H9 (cell line): ENCODE measurements at regions not wholly inside any gene's neighbourhood (a gene's known extent, or its start where the extent isn't known, plus 50 kb on each side); places are given as distances from the start of the nearest gene placed in this dataset.

Source experiments
- DNase-seq: peaks from one replicate; pipeline ENCODE4 v3.0.0-alpha.2; 2017
- H2AFZ ChIP-seq: one replicate; pipeline ENCODE4 v1.6.1; 2013; ENCODE audit warnings: mild to moderate bottlenecking, low read length, control low read depth, moderate library complexity
- H2AK5ac ChIP-seq: 2 replicates; pipeline ENCODE4 v1.6.1; 2013; ENCODE audit warnings: low read length, control low read depth, mixed read lengths; ENCODE audit not compliant: insufficient read length
- H2BK120ac ChIP-seq: one replicate; pipeline ENCODE4 v1.6.1; 2013; ENCODE audit warnings: low read depth, mild to moderate bottlenecking, low read length, control low read depth, inconsistent platforms; ENCODE audit not compliant: poor library complexity, severe bottlenecking
- H2BK12ac ChIP-seq: 2 replicates; pipeline ENCODE4 v1.6.1; 2013; ENCODE audit warnings: low read length, control low read depth, mixed read lengths, low read depth; ENCODE audit not compliant: insufficient read length
- H2BK15ac ChIP-seq: 2 replicates; pipeline ENCODE4 v1.6.1; 2013; ENCODE audit warnings: low read depth, low read length, control low read depth
- H2BK20ac ChIP-seq: one replicate; pipeline ENCODE4 v1.6.1; 2013; ENCODE audit warnings: low read depth, mild to moderate bottlenecking, low read length, control low read depth, inconsistent platforms; ENCODE audit not compliant: poor library complexity, severe bottlenecking
- H2BK5ac ChIP-seq: 2 replicates; pipeline ENCODE4 v1.6.1; 2013; ENCODE audit warnings: low read length, control low read depth, mixed read lengths; ENCODE audit not compliant: insufficient read length
- H3K14ac ChIP-seq: 2 replicates; pipeline ENCODE4 v1.6.1; 2013; ENCODE audit warnings: low read length, control low read depth; ENCODE audit not compliant: insufficient read depth
- H3K18ac ChIP-seq: 2 replicates; pipeline ENCODE4 v1.6.1; 2013; ENCODE audit warnings: low read depth, mild to moderate bottlenecking, mixed read lengths, low read length, control low read depth; ENCODE audit not compliant: insufficient read length
- H3K23ac ChIP-seq: 2 replicates; pipeline ENCODE4 v1.6.1; 2013; ENCODE audit warnings: low read length, control low read depth, mixed read lengths, low read depth; ENCODE audit not compliant: insufficient read length
- H3K23me2 ChIP-seq: 2 replicates; pipeline ENCODE4 v1.6.1; 2013; ENCODE audit warnings: low read depth, mild to moderate bottlenecking, mixed read lengths, low read length, control low read depth; ENCODE audit not compliant: insufficient read length, poor library complexity, severe bottlenecking
- H3K27ac ChIP-seq: 2 replicates; pipeline ENCODE4 v1.5.1; 2013; ENCODE audit warnings: low read length, control low read depth, mixed read lengths, low read depth; ENCODE audit not compliant: insufficient read length
- H3K27me3 ChIP-seq: 2 replicates; pipeline ENCODE4 v1.6.1; 2013; ENCODE audit warnings: low read length, control low read depth, inconsistent platforms; ENCODE audit not compliant: insufficient read depth
- H3K4ac ChIP-seq: 2 replicates; pipeline ENCODE4 v1.6.1; 2013; ENCODE audit warnings: low read depth, mild to moderate bottlenecking, control low read depth, inconsistent platforms, low read length, moderate library complexity
- H3K4me1 ChIP-seq: 2 replicates; pipeline ENCODE4 v1.6.1; 2013; ENCODE audit warnings: low read length, control low read depth, inconsistent platforms; ENCODE audit not compliant: insufficient read depth
- H3K4me2 ChIP-seq: 2 replicates; pipeline ENCODE4 v1.6.1; 2013; ENCODE audit warnings: low read length, control low read depth, mixed read lengths; ENCODE audit not compliant: insufficient read length, insufficient read depth
- H3K56ac ChIP-seq: 2 replicates; pipeline ENCODE4 v1.6.1; 2013; ENCODE audit warnings: low read depth, mild to moderate bottlenecking, mixed read lengths, low read length, control low read depth; ENCODE audit not compliant: insufficient read length
- H3K79me1 ChIP-seq: 2 replicates; pipeline ENCODE4 v1.6.1; 2013; ENCODE audit warnings: low read depth, mild to moderate bottlenecking, moderate library complexity, low read length, control low read depth, inconsistent platforms; ENCODE audit not compliant: insufficient read depth, poor library complexity, severe bottlenecking
- H3K79me2 ChIP-seq: 2 replicates; pipeline ENCODE4 v1.6.1; 2013; ENCODE audit warnings: low read length, control low read depth, inconsistent platforms; ENCODE audit not compliant: insufficient read depth
- H3K9ac ChIP-seq: 2 replicates; pipeline ENCODE4 v1.6.1; 2013; ENCODE audit warnings: low read length, control low read depth, mixed read lengths; ENCODE audit not compliant: insufficient read length; ENCODE audit errors: extremely low read depth
- H3K9me3 ChIP-seq: one replicate; pipeline ENCODE4 v1.6.1; 2013; ENCODE audit warnings: low read depth, low read length, inconsistent platforms; ENCODE audit not compliant: control insufficient read depth
- H3T11ph ChIP-seq: one replicate; pipeline ENCODE4 v1.6.1; 2013; ENCODE audit warnings: mild to moderate bottlenecking, low read length, control low read depth, inconsistent platforms
- H4K20me1 ChIP-seq: one replicate; pipeline ENCODE4 v1.6.1; 2013; ENCODE audit not compliant: control insufficient read depth, insufficient read length, insufficient read depth
- H4K5ac ChIP-seq: 2 replicates; pipeline ENCODE4 v1.6.1; 2013; ENCODE audit warnings: low read depth, mild to moderate bottlenecking, mixed read lengths, low read length, control low read depth; ENCODE audit not compliant: insufficient read length
- H4K8ac ChIP-seq: replicated peaks from 2 replicates; pipeline ENCODE4 v1.6.1; 2013; ENCODE audit warnings: low read length, control low read depth, mixed read lengths, low read depth; ENCODE audit not compliant: insufficient read length
- H4K91ac ChIP-seq: 2 replicates; pipeline ENCODE4 v1.6.1; 2013; ENCODE audit warnings: low read depth, mild to moderate bottlenecking, moderate library complexity, mixed read lengths, low read length, control low read depth; ENCODE audit not compliant: insufficient read length
- H3K27ac Mint-ChIP-seq, 3 experiments: 2 replicates in 2 of 3; 3 replicates in 1 of 3; pipeline ENCODE4 v1.8.0; 2020 to 2021; ENCODE audit warnings: mixed read lengths in 3 of 3, mild to moderate bottlenecking in 1 of 3, moderate library complexity in 1 of 3
- H3K27me3 Mint-ChIP-seq: 2 replicates; pipeline ENCODE4 v1.8.0; 2021; ENCODE audit warnings: low read depth, mild to moderate bottlenecking, moderate library complexity, mixed read lengths
- H3K36me3 Mint-ChIP-seq, 3 experiments: 2 replicates in 2 of 3; 3 replicates in 1 of 3; pipeline ENCODE4 v1.8.0; 2020 to 2021; ENCODE audit warnings: low read depth in 3 of 3, mixed read lengths in 3 of 3; ENCODE audit not compliant: insufficient read depth in 1 of 3
- H3K4me1 Mint-ChIP-seq, 2 experiments: 2 replicates each; pipeline ENCODE4 v1.8.0; 2020; ENCODE audit warnings: mixed read lengths in 2 of 2
- H3K4me3 Mint-ChIP-seq, 2 experiments: 2 replicates in 1 of 2; 3 replicates in 1 of 2; pipeline ENCODE4 v1.8.0; 2020 to 2021; ENCODE audit warnings: mild to moderate bottlenecking in 2 of 2, mixed read lengths in 2 of 2, moderate library complexity in 1 of 2
- H3K9me3 Mint-ChIP-seq, 2 experiments: 2 replicates in 1 of 2; 3 replicates in 1 of 2; pipeline ENCODE4 v1.8.0; 2020; ENCODE audit warnings: mild to moderate bottlenecking in 2 of 2, mixed read lengths in 2 of 2, moderate library complexity in 1 of 2
- WGBS: extraction: QIAGEN DNeasy Blood & Tissue Kit; methylation state at CpG from one replicate; pipeline ENCODE4 v1.1.7; 2013; ENCODE audit warnings: missing lambda C conversion rate, low lambda C conversion rate, mixed read lengths; ENCODE audit not compliant: insufficient read length; ENCODE audit errors: extremely low coverage; 5-methylcytosine and 5-hydroxymethylcytosine counted together
- TF ChIP-seq, protein P1 (sequence below): fragments of 200-600 bp; sonication (generic); conservative IDR thresholded peaks from 3 replicates; pipeline ENCODE4 v1.8.0; 2021; ENCODE audit warnings: antibody characterized with exemption, mild to moderate bottlenecking

GRCh38 chr3:30547716-30548115, 58.7 kb upstream of the TGFBR2 start:
- Histone ChIP-seq H2BK20ac (no peak overlapping the region), H3K9ac (no peak overlapping the region), H3K27me3 (no peaks in the 10 kb centered on the region), H3K79me2 (no peaks in the 10 kb centered on the region), H3K79me1 (no peaks in the 10 kb centered on the region), H3K23me2 (no peaks in the 10 kb centered on the region), H3K9me3 (no peaks in the 10 kb centered on the region), H4K20me1 (no peaks in the 10 kb centered on the region), H2AK5ac (peak overlapping the region; percentile 6), H3K23ac (no peak overlapping the region), H3K4me2 (no peak overlapping the region), H2BK12ac (no peak overlapping the region), H3K56ac (no peak overlapping the region), H3K4ac (no peak overlapping the region), H2BK15ac (no peak overlapping the region), H4K8ac (no peak overlapping the region), H3K14ac (no peak overlapping the region), H3K27ac (no peak overlapping the region), H2BK5ac (no peak overlapping the region), H2AFZ (no peak overlapping the region), H4K5ac (no peak overlapping the region), H3K18ac (no peak overlapping the region), H3T11ph (no peak overlapping the region), H2BK120ac (no peak overlapping the region), H4K91ac (no peak overlapping the region), H3K4me1 (peaks cover 14% of the 10 kb centered on the region; the same call in 1 of the 2 replicates)
- Mint-ChIP-seq H3K4me3 (no peak overlapping the region), H3K27me3 (no peaks in the 10 kb centered on the region; the same call in 1 of the 2 replicates), H3K9me3 (peaks cover 8 to 11% of the 10 kb centered on the region in 2 experiments), H3K27ac (no peak overlapping the region), H3K4me1 (peaks cover 49 to 52% of the 10 kb centered on the region in 2 experiments), H3K36me3 (peaks cover 9 to 16% (median 15%) of the 10 kb centered on the region in 3 experiments)
- WGBS, result no CpG with 5 or more reads among the region's 5 CpGs
- TF ChIP-seq, protein P1, sequence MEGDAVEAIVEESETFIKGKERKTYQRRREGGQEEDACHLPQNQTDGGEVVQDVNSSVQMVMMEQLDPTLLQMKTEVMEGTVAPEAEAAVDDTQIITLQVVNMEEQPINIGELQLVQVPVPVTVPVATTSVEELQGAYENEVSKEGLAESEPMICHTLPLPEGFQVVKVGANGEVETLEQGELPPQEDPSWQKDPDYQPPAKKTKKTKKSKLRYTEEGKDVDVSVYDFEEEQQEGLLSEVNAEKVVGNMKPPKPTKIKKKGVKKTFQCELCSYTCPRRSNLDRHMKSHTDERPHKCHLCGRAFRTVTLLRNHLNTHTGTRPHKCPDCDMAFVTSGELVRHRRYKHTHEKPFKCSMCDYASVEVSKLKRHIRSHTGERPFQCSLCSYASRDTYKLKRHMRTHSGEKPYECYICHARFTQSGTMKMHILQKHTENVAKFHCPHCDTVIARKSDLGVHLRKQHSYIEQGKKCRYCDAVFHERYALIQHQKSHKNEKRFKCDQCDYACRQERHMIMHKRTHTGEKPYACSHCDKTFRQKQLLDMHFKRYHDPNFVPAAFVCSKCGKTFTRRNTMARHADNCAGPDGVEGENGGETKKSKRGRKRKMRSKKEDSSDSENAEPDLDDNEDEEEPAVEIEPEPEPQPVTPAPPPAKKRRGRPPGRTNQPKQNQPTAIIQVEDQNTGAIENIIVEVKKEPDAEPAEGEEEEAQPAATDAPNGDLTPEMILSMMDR, result no peak
- DNase-seq, result no peak
